PC-9 (cell line): ENCODE measurements at regions not wholly inside any gene's neighbourhood (a gene's known extent, or its start where the extent isn't known, plus 50 kb on each side); places are given as distances from the start of the nearest gene placed in this dataset.

ENCODE experiments used
- BruUV-seq: library from RNA; stranded (reverse); fragments of 400-500 nt; replicated peaks from 2 replicates; lab custom pipeline; 2021; lab: Mats Ljungman, UMichigan
- CTCF ChIA-PET: fragments of 300-600 bp; sonication (Branson Sonifier 250); formaldehyde crosslinking; loops from one replicate; lab custom pipeline; 2022; ENCODE audit warnings: antibody characterized with exemption; lab: Charles Lee
- POLR2A ChIA-PET: fragments of 300-600 bp; sonication (Branson Sonifier 250); formaldehyde crosslinking; loops from one replicate; lab custom pipeline; 2022; ENCODE audit warnings: antibody characterized with exemption; ENCODE audit not compliant: unreplicated experiment; lab: Charles Lee
- DNase-seq, 2 experiments: peaks; one replicate each; pipeline versions ENCODE4 v3.0.0 to v3.0.0-alpha.2; 2015 to 2022; ENCODE audit warnings: mixed read lengths in 1 of 2
- H2AFZ ChIP-seq: fragments of 200-600 bp; sonication (generic); 2 replicates; pipeline ENCODE4 v1.8.1; 2017; ENCODE audit warnings: antibody characterized with exemption
- H3F3A ChIP-seq: fragments of 200-600 bp; sonication (generic); 2 replicates; pipeline ENCODE4 v1.8.1; 2017; ENCODE audit warnings: antibody characterized with exemption, mild to moderate bottlenecking, low read depth; ENCODE audit not compliant: insufficient read depth
- H3K27ac ChIP-seq: fragments of 200-600 bp; sonication (generic); 2 replicates; pipeline ENCODE4 v1.6.1; 2016; ENCODE audit warnings: mixed run types
- H3K27me3 ChIP-seq: fragments of 200-600 bp; sonication (generic); 2 replicates; pipeline ENCODE4 v1.6.1; 2016; ENCODE audit warnings: low read depth, mixed run types; ENCODE audit not compliant: insufficient read depth
- H3K36me3 ChIP-seq: fragments of 200-600 bp; sonication (generic); 2 replicates; pipeline ENCODE4 v1.6.1; 2016; ENCODE audit warnings: low read depth, mixed run types
- H3K4me1 ChIP-seq: fragments of 200-600 bp; sonication (generic); replicated peaks from 2 replicates; pipeline ENCODE4 v1.6.1; 2016; ENCODE audit warnings: mixed run types; ENCODE audit not compliant: insufficient read depth
- H3K4me2 ChIP-seq: fragments of 200-600 bp; sonication (generic); 2 replicates; pipeline ENCODE4 v1.6.1; 2017; ENCODE audit warnings: mixed run types
- H3K4me3 ChIP-seq: fragments of 200-600 bp; sonication (generic); 2 replicates; pipeline ENCODE4 v1.6.1; 2016; ENCODE audit warnings: mixed run types
- H3K79me2 ChIP-seq: fragments of 200-600 bp; sonication (generic); 2 replicates; pipeline ENCODE4 v1.6.1; 2017; ENCODE audit warnings: low read depth, mixed run types
- H3K9me2 ChIP-seq: fragments of 200-600 bp; sonication (generic); 2 replicates; pipeline ENCODE4 v1.8.1; 2017; ENCODE audit warnings: mild to moderate bottlenecking; ENCODE audit not compliant: insufficient read depth
- H3K9me3 ChIP-seq: fragments of 200-600 bp; sonication (generic); 2 replicates; pipeline ENCODE4 v1.8.1; 2016; ENCODE audit warnings: low read depth; ENCODE audit not compliant: insufficient read depth
- H4K20me1 ChIP-seq: fragments of 200-600 bp; sonication (generic); 2 replicates; pipeline ENCODE4 v1.8.1; 2017; ENCODE audit not compliant: insufficient read depth
- CTCF ChIP-seq: fragments of 200-600 bp; sonication (generic); conservative IDR thresholded peaks from 2 replicates; pipeline ENCODE4 v1.6.1; 2017; ENCODE audit warnings: mixed run types, antibody characterized with exemption, mild to moderate bottlenecking, moderate library complexity
- EZH2 ChIP-seq: fragments of 200-600 bp; sonication (generic); IDR thresholded peaks from 2 replicates; pipeline ENCODE4 v1.8.0; 2017; ENCODE audit warnings: antibody characterized with exemption, low read depth
- intact Hi-C: fragments of 100-400 bp; cut with micrococcal nuclease; formaldehyde crosslinking; loops from one replicate; pipeline ENCODE4 v1.10.0; 2022; ENCODE audit not compliant: unreplicated experiment

GRCh38 chr2:64203131-64203857 lies 59.1 kb upstream of the PELI1 start:
- no peaks in the 10 kb centered on the region for H3K36me3 ChIP-seq
- no peaks in the 10 kb centered on the region for H4K20me1 ChIP-seq
- H3K9me3 ChIP-seq: no peaks in the 10 kb centered on the region
- peak overlapping the region; percentile 82 for H3K4me2 ChIP-seq
- H2AFZ ChIP-seq: peak overlapping the region; percentile 85; the same call in 1 of the 2 replicates
- H3F3A ChIP-seq: peaks cover 37% of the 10 kb centered on the region
- TF ChIP-seq CTCF: no peak
- no peak for TF ChIP-seq EZH2
- no TSS peak for BruUV-seq
- intact Hi-C loops: loop anchor here (1.0 kb wide), 3 partner anchors 59 to 154 kb away; partner anchors contain the start of gene PELI1
- peak in 1 of 2 experiments; percentile 87 for DNase-seq
- H3K4me3 ChIP-seq: peak overlapping the region; percentile 40; the same call in 1 of the 2 replicates
- peak overlapping the region; percentile 93 for H3K27ac ChIP-seq
- POLR2A ChIA-PET: interaction anchor here (0.6 to 0.9 kb wide), 8 partner anchors 11 to 927 kb away, joined by 3 to 14 read pairs (median 6); partner anchors contain the start of gene RAB1A
- no peaks in the 10 kb centered on the region for H3K27me3 ChIP-seq
- H3K9me2 ChIP-seq: no peaks in the 10 kb centered on the region
- H3K79me2 ChIP-seq: no peaks in the 10 kb centered on the region
- CTCF ChIA-PET: interaction anchor here (0.7 to 1.1 kb wide), 3 partner anchors 71 to 320 kb away, joined by 3 to 18 read pairs (median 3); no protein-coding TSS in a partner anchor
- peaks cover 45% of the 10 kb centered on the region for H3K4me1 ChIP-seq

GRCh38 chr2:64203858-64204632 lies 59.8 kb upstream of the PELI1 start:
- H3K4me2 ChIP-seq: peak overlapping the region; percentile 82

More at GRCh38 chr2:64203858-64204632, 59.8 kb upstream of the PELI1 start:
- ChIA-PET POLR2A (interaction anchor here (0.6 to 0.9 kb wide), 7 partner anchors 10 to 926 kb away, joined by 3 to 9 read pairs (median 5); partner anchors contain the start of gene RAB1A), CTCF (interaction anchor here (1.1 kb wide), 1 partner anchor 70 kb away, joined by 3 read pairs; no protein-coding TSS in a partner anchor)
- H3K27me3 ChIP-seq: no peaks in the 10 kb centered on the region
- peaks cover 37% of the 10 kb centered on the region for H3F3A ChIP-seq
- BruUV-seq: TSS peak; percentile 97
- intact Hi-C loops: loop anchor here (1.0 kb wide), 3 partner anchors 60 to 155 kb away; partner anchors contain the start of gene PELI1
- peak overlapping the region; percentile 93 for H3K27ac ChIP-seq
- H3K79me2 ChIP-seq: no peaks in the 10 kb centered on the region
- H2AFZ ChIP-seq: peak overlapping the region; percentile 85
- DNase-seq: peak; percentile 71 to 97
- no peaks in the 10 kb centered on the region for H3K36me3 ChIP-seq
- peak overlapping the region; percentile 40; the same call in 1 of the 2 replicates for H3K4me3 ChIP-seq
- TF ChIP-seq EZH2: no peak
- no peak for TF ChIP-seq CTCF
- H3K4me1 ChIP-seq: peaks cover 45% of the 10 kb centered on the region
- no peaks in the 10 kb centered on the region for H4K20me1 ChIP-seq
- H3K9me3 ChIP-seq: no peaks in the 10 kb centered on the region
- H3K9me2 ChIP-seq: no peaks in the 10 kb centered on the region
